Esophagus muscularis mucosa (tissue), 4 donors: ENCODE measurements at regions not wholly inside any gene's neighbourhood (a gene's known extent, or its start where the extent isn't known, plus 50 kb on each side); places are given as distances from the start of the nearest gene placed in this dataset.

Source experiments
- DNase-seq: peaks from one replicate; pipeline ENCODE4 v3.0.0-alpha.2; 2017; ENCODE audit errors: extremely low spot score
- H3K27ac ChIP-seq, 4 donors: fragments of 200-600 bp; sonication (generic); replicated peaks in 1 of 4; 1 replicate in 3 of 4; 2 replicates in 1 of 4; pipeline ENCODE4 v1.5.1; 2016 to 2019; ENCODE audit warnings: mild to moderate bottlenecking in 1 of 4
- H3K27me3 ChIP-seq, 4 donors: fragments of 200-600 bp; sonication (generic); one replicate each; pipeline versions ENCODE4 v1.5.1 to v1.6.0; 2016 to 2019
- H3K36me3 ChIP-seq, 4 donors: fragments of 200-600 bp; sonication (generic); one replicate each; pipeline ENCODE4 v1.5.1; 2016 to 2019
- H3K4me1 ChIP-seq, 4 donors: fragments of 200-600 bp; sonication (generic); one replicate each; pipeline ENCODE4 v1.5.1; 2016 to 2019
- H3K4me3 ChIP-seq, 4 donors: fragments of 200-600 bp; sonication (generic); 1 replicate in 2 of 4; 2 replicates in 2 of 4; pipeline ENCODE4 v1.5.1; 2016 to 2019; ENCODE audit warnings: mild to moderate bottlenecking in 4 of 4, moderate library complexity in 1 of 4
- H3K9me3 ChIP-seq, 4 donors: fragments of 200-600 bp; sonication (generic); 1 replicate in 3 of 4; 2 replicates in 1 of 4; pipeline ENCODE4 v1.5.1; 2016 to 2019
- CTCF ChIP-seq, 3 experiments: fragments of 200-600 bp in 2 of 3; fragments of 450-650 bp in 1 of 3; sonication (generic) in 2 of 3; IDR thresholded peaks; one replicate each; pipeline ENCODE4 v1.5.1; 2017 to 2019; ENCODE audit warnings: antibody characterized with exemption in 3 of 3, mild to moderate bottlenecking in 2 of 3, moderate library complexity in 1 of 3
- EP300 ChIP-seq: sonication (generic); formaldehyde crosslinking; IDR thresholded peaks from one replicate; pipeline ENCODE4 v1.6.1; 2017; ENCODE audit warnings: antibody characterized with exemption
- POLR2A ChIP-seq: fragments of 450-650 bp; IDR thresholded peaks from one replicate; pipeline ENCODE4 v1.6.1; 2017; ENCODE audit warnings: antibody characterized with exemption, moderate library complexity, mild to moderate bottlenecking, low read depth
- POLR2AphosphoS5 ChIP-seq, 2 donors: sonication (generic); formaldehyde crosslinking; IDR thresholded peaks; one replicate each; pipeline ENCODE4 v1.6.1; 2017; ENCODE audit warnings: antibody characterized with exemption in 2 of 2
- WGBS: methylation state at CpG from one replicate; pipeline ENCODE4 v1.1.5; 2018; 5-methylcytosine and 5-hydroxymethylcytosine counted together
- intact Hi-C: fragments of 100-400 bp; cut with DNase I; formaldehyde crosslinking; loops from one replicate; pipeline ENCODE4 v1.15.1; 2023

- no peak for TF ChIP-seq EP300
- TF ChIP-seq POLR2AphosphoS5 (IDR thresholded peaks at IDR 0.05), result no peak
- TF ChIP-seq POLR2A, result no peak
- no peak for TF ChIP-seq CTCF (IDR thresholded peaks at IDR 0.05)
- Histone ChIP-seq H3K27me3 (no peaks in the 10 kb centered on the region), H3K36me3 (peaks cover 0 to 6% (median 2%) of the 10 kb centered on the region in 4 donors), H3K9me3 (no peaks in the 10 kb centered on the region), H3K27ac (no peak overlapping the region), H3K4me3 (no peak overlapping the region), H3K4me1 (no peaks in the 10 kb centered on the region)
- intact Hi-C loops, result no loop called here
- 79% methylated on average over 3 of the region's 3 CpGs for WGBS
- no peak for DNase-seq
Measured at GRCh38 chr17:68141050-68141449, 105.5 kb downstream of the KPNA2 start.

DNA sequence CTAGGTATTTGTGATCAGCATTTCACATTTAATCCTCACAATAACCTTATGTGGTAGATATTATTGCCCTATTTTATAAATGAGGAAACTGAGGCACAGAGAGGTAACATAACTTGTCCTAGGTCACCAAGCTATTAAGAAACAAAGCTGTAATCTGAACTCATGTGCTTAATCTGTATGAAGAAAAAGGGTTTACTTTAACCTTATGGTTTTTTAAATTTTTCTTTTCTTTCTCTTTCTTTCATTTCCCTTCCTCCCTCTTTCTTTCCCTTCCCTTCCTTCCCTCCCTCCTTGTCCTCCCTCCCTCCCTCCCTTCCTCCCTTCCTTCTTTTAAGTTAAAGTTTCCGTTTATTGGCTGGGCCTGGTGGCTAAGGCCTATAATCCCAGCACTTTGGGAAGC, 105.2 kb upstream of the AMZ2 start:
- WGBS, result 76% methylated on average over 1 of the region's 1 CpG
- TF ChIP-seq POLR2AphosphoS5 (IDR thresholded peaks at IDR 0.05) (no peak), POLR2A (no peak), CTCF (IDR thresholded peaks at IDR 0.05) (no peak), EP300 (no peak)
- intact Hi-C loops, result no loop called here
- DNase-seq, result no peak
- no peaks in the 10 kb centered on the region for H3K36me3 ChIP-seq
- no peaks in the 10 kb centered on the region for H3K9me3 ChIP-seq
- H3K27ac ChIP-seq, result no peak overlapping the region
- no peak overlapping the region for H3K4me3 ChIP-seq
- no peaks in the 10 kb centered on the region for H3K27me3 ChIP-seq
- H3K4me1 ChIP-seq, result no peaks in the 10 kb centered on the region

GRCh38 chr17:68143425-68143824, 104.4 kb upstream of the AMZ2 start:
- Histone ChIP-seq H3K36me3 (no peaks in the 10 kb centered on the region), H3K4me3 (no peak overlapping the region), H3K4me1 (no peaks in the 10 kb centered on the region), H3K9me3 (no peaks in the 10 kb centered on the region), H3K27me3 (no peaks in the 10 kb centered on the region), H3K27ac (no peak overlapping the region)
- intact Hi-C loops, result no loop called here
- DNase-seq, result no peak
- WGBS, result 90% methylated on average over 2 of the region's 2 CpGs
- TF ChIP-seq CTCF (IDR thresholded peaks at IDR 0.05) (no peak), POLR2A (no peak), POLR2AphosphoS5 (IDR thresholded peaks at IDR 0.05) (no peak), EP300 (no peak)

DNA sequence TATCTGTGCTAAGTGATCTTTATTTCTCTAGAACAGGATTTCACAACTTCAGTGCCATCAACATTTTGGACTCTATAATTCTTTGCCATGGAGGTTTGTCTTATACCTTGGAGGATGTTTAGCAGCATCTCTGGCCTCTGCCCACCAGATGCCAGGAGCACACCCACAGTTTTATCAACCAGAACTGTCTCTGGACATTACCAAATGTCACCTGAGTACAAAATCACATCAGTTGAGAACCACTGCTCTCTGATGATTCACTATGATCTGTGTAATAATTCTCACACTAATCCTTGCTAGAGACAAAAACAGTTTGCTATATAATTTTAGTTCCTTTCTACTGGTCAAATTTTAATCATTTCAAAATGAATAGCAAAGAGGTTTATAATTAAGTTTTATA, 102.8 kb upstream of the AMZ2 start:
- Histone ChIP-seq H3K9me3 (no peaks in the 10 kb centered on the region), H3K4me3 (no peak overlapping the region), H3K27ac (no peak overlapping the region), H3K36me3 (no peaks in the 10 kb centered on the region), H3K27me3 (no peaks in the 10 kb centered on the region), H3K4me1 (no peaks in the 10 kb centered on the region)
- intact Hi-C loops, result no loop called here
- no peak for DNase-seq
- TF ChIP-seq POLR2AphosphoS5 (IDR thresholded peaks at IDR 0.05), result no peak
- no peak for TF ChIP-seq CTCF (IDR thresholded peaks at IDR 0.05)
- no peak for TF ChIP-seq EP300
- no peak for TF ChIP-seq POLR2A

- no peak for DNase-seq
- Histone ChIP-seq H3K4me1 (no peaks in the 10 kb centered on the region), H3K9me3 (no peaks in the 10 kb centered on the region), H3K27ac (no peak overlapping the region), H3K27me3 (no peaks in the 10 kb centered on the region), H3K4me3 (no peak overlapping the region), H3K36me3 (no peaks in the 10 kb centered on the region)
- TF ChIP-seq CTCF (IDR thresholded peaks at IDR 0.05) (no peak), POLR2A (no peak), EP300 (no peak), POLR2AphosphoS5 (IDR thresholded peaks at IDR 0.05) (no peak)
- WGBS, result 97% methylated on average over 3 of the region's 3 CpGs
- intact Hi-C loops, result no loop called here
Measured at GRCh38 chr17:68148936-68149335, 98.9 kb upstream of the AMZ2 start.
